NCI-H1048 (cell line): ENCODE measurements at regions not wholly inside any gene's neighbourhood (a gene's known extent, or its start where the extent isn't known, plus 50 kb on each side); places are given as distances from the start of the nearest gene placed in this dataset.
"Not testable (repeated sequence)": the region's sequence is repeated elsewhere in the genome, so short reads cannot be mapped to it uniquely, and the experiment has no call there.

Experiments used
- DNase-seq: peaks from one replicate; lab custom pipeline; 2025; lab: John Stamatoyannopoulos, UW

DNA sequence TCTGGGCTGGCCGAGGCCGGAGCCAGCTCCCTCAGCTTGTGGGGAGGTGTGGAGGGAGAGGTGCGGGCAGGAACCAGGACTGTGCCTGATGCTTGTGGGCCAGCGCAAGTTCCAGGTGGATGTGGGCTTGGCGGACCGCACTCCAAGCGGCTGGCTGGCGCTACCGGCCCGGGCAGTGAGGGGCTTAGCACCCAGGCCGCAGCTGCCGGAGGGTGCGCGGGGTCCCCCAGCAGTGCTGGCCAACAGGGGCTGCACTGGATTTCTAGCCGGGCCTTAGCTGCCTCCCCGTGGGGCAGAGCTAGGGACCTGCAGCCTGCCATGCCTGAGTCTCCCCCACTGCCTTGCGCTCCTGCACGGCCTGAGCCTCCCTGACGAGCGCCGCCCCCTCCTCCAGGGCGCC is 242.8 kb downstream of the CCSER2 start:
- DNase-seq: no peak

DNA sequence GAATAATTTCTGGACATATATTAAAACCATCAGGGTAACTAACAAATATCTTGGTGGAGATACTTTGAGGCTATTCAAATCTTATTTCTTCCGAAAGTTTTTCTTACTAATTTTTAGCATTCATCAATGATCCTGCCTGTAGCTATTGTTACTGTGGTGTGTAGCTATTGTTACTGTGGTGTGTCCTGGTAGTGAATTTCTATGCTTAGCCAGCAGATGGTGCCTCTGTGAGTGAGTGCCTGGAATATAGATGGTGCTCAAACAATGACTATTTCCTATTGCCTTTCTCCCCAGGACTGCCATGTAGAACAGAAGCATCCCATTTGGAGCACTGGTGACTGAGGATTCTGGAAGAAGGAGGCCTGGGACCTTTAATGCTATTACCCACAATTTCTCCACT is 245.7 kb downstream of the CCSER2 start:
- DNase-seq: no peak

DNA sequence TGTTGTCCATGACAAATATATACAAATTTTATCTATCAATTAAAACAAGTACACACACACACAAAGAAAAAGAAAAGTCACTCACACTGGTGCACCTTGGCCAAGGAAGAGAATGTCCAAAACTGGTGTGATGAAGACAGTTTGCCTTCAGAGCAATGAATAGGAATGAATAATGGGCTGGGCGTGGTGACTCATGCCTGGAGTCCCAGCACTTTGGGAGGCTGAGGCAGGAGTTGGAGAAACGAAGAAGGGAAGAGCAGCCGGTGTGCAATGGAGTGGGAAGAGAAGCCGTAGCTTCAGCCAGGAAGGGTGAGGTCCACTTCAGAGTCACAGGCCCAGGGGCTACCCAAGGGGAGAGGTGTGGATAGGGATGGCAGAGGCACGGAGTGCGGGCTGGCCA is 253.6 kb downstream of the CCSER2 start:
- DNase-seq: no peak

DNA sequence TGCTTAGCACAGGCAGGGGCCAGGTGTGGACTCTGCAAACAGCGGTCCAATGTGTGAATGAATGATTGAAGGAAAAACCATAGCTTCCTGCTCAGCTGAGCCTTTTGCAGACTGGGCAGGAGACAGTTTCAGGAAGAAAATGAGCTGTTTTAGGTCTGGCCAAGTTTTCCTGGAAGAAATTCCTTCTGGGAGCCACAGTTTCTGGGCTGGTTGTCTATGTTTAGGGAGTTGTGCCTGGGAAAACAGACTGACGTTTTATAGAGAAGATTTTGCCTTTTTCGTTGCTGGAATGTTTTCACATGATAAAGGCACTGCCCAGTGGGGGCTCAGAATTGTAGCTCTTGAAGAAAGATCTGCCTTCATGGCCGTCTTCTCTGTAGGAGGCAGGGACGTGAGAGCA is 255.1 kb downstream of the CCSER2 start:
- DNase-seq: no peak

DNA sequence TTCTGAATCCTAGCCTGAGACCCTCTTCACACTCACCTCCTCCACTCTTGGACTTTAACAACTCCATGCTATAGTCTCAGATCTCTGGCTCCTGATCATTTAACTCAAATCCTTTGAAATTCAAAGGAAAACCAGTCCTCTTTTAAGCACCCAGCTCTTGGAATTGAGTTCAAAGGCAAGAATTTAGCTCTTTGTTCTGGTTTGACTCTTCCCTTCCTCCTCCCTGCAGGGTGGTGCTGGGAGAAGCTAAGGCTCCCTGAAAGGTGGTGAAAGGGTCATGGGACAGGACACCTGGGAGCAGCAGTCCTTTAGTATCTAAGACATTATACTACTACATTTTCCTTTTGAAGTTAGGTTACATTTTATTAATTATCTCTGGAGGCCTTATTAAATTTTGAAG is 259.4 kb downstream of the CCSER2 start:
- DNase-seq: no peak

DNA sequence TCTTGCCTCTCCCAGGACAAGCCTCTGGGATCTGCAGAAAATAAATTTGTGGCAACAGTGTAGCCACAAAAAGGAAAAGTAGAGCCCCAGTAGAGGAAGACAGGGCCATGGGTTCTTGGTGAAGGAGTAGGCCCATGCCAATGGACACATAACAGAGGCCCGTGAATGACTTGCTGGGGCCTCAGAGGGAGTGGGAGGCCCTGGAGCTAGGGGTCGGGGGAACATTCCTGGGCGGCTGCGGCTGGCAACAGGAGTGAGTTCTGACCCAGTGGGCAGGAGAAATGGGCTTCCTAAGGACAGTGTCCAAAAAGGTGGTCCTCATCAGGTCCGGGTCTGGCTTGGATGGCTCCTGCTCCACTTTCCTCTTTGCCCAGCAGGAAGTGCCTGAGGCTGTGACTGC is 260.0 kb downstream of the CCSER2 start:
- DNase-seq: no peak

DNA sequence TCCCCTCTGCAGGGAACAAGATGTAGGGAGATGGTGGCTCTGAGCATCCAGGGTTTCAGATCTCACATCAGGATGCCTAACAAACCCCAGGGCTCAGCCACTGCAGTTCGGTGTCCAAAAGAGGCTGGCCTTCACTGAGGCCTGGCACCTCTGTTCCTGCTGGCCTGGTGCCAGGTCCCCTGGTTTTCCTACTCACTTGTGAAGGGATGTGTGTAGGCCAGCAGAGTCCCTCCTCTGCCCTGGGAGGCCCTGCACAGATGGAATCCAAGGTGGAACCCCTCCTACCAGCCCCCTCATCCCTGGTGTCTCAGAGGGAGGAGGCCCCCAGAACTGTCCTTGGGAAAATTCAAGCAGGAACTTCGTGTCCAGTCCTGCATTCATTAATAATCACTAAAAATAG is 260.6 kb downstream of the CCSER2 start:
- no peak for DNase-seq

DNA sequence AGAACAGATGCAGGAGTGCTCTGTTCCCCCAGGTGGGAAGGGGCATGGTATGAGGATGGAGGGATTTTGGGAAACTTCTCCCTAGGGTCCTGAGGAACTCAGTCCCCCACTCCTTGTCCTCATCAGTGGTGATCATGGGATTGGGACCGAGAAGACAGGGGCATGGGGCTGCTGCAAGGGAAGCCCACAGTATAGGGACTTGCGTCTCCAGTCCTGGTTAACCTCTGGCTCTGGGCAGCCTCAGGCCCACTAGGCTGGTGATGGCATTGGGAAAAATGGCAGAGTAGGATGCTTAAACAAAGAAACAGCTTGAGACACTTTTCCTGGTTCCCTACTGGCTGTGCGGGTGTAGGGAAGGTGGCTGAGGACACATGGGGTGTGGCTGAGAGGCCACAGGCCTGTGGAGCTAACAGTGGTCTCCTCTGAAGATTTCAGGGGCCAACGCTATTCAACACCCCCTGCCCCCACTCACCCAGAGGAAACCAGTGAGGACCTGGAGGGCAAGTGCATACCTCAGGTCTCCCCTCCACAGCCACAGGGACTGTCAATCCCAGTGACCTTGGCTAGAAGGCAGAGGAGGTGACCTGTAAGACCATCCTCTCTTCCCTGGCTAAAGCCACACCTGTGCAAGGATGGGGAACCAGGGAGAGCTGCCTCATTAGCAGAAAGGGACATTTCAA is 261.3 kb downstream of the CCSER2 start:
- no peak for DNase-seq

DNA sequence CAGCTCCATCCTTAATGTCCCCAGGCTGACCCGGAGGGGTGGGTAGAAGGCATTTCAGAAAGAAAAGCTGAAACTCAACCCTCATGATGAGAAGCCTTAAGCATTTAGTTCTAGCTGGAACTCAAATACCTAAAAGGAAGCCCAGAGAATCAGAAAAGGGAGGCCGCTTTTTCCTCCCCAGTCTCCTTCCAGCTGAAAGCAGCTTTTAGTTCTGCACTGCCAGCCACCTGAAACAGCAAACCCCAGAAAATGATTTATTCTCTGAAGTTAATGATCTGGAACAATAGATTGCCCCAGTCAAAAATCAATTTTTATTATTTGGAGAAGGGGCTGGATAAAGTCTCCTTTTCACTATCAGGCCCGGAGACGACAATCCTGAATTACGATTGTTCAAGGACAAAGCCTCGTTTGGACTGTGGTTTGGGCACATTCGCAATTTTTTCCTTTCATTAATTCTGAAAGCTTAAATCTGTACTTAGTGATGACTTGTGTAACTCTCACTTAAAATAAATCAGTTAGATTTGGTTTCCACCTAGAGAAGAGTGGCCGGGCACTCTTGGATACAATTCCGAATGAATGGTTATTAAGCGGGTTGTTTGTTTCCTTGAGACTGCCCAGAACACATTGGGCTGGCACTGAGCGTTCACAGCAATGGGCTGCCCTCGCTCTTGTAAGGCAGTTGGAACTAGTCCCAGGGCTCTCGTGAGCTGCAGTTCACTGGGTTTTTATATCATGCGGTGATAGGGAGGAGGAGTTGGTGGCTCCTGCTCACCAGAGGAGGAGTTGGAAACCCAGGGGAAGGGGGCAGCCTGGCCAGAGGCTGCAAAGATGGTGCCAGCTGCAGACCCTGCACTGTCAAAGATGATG is 262.2 kb downstream of the CCSER2 start:
- no peak for DNase-seq

DNA sequence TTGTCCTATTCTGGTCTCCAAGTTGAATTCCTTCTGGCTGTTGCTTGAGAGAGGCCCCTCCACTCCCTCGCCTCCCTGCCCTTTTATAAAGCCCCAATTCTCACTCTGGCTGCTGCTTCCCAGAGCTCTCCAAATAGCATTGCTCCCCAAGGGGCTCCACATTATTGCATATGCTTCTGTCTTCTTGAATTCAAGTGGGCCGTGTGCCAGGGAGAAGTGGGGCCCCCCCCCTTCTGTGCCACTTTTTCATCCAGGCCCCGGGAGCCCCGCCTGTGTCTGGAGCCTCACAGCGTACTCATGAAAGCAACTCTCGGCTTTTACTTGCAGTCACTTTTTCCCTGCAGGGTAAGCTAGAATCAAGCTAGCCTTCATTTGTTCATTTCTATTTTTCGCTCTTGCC is 265.1 kb downstream of the CCSER2 start:
- DNase-seq: no peak

DNA sequence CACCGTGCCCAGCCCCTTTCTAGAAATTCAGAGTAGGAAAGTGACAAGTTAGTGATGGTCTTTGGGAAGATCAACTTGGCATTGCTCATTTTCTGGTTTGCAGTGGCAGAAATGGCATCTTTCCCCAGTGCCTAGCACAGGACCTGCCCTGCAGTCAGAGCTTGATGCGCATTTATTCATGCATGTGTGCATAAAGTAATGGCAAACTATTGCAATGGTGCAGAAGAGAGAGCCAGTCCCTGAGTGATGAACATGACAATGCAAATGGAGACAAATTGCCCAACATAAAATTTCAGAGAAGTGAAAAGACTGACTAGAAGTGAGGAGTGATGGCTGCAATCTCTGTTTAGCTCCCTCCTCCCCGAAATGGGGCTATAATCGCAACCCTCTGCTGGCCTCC is 268.2 kb downstream of the CCSER2 start:
- DNase-seq: no peak

DNA sequence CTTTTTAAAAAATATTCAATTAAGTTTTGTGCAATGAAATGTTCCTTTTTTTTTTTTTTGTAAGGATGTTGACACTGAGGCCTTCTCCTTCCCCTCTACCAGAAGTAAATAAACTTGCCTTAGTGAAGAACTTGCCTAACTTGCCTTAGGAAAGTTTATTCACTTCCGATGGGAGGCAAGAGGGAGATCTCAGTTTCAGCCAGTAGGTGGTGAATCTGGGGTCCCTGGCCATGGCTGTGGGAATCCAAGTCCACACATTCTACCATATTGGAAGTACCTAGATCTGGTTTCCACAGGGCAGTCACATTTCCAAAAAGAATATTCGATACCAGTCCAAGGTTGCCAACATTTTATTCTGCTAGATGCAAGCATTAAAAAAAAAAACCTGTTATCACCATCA is 270.9 kb downstream of the CCSER2 start:
- DNase-seq: no peak

DNA sequence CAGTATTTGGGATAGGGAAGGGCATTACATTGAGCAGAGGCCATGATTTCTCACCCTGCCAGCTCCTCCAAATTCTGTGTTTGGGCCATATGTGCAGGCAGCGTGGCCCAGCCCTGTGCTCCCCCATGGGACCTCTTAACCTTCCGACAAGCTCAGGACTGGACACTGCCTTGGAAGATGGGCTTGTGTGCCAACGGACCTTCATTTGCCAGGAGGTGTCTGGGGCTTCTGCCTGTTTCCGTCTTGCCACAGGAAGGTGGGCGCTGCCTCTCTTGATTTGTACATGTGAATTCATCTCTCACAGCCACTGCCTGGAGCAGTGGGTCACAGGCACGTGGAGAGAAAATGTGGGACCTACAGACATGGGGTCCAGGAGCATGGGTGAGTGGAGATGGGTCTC is 272.6 kb downstream of the CCSER2 start:
- no peak for DNase-seq

DNA sequence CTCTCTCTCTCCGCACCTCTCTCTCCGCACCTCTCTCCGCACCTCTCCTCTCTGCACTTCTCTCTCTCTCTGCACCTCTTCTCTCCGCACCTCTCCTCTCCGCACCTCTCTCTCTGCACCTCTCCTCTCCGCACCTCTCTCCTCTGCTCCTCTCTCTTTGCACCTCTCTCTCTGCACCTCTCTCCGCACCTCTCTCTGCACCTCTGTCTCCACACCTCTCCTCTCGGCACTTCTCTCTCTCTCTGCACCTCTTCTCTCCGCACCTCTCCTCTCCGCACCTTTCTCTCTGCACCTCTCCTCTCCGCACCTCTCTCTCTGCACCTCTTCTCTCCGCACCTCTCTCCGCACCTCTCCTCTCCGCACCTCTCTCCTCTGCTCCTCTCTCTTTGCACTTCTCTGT is 274.2 kb downstream of the CCSER2 start:
- not testable (repeated sequence) for DNase-seq

DNA sequence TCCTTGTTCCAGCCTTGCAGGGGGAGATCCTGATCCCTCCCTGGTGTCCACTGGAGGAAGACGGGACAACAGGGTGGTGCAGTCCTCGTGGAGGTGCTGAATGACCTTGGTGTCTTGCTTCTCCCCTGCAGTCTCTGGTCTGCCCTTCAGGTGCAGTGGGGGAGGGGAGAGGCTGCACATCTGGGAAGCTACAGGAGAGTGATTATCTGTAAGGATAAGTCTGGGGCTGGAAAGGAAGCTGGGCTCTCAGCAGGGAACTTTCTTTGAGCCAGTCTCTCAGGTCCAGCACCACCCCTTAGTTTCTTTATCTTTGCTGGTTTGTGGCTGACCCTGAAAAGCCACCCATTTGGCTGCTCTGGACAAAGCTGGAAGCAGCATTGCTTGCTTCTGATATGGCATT is 275.6 kb downstream of the CCSER2 start:
- DNase-seq: no peak

DNA sequence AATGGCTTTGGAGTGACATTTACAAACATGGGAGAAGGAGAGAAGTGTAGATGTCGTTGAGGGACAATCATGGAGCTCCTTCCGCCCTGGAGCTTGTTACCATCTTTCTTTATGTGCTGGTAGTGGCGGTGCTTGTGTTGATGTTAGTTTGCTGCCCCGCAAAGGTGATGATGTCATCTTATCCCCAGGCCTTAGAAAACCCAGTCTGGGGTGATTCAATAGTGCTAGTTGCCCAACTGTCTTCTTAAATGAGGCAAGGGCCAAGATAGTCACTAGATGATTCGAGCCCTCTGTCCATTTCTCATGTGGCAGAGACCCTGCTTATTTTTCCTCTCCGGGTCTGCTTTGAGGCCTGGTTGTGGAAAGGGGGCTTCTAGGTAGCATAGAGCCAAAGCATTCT is 277.4 kb downstream of the CCSER2 start:
- no peak for DNase-seq

DNA sequence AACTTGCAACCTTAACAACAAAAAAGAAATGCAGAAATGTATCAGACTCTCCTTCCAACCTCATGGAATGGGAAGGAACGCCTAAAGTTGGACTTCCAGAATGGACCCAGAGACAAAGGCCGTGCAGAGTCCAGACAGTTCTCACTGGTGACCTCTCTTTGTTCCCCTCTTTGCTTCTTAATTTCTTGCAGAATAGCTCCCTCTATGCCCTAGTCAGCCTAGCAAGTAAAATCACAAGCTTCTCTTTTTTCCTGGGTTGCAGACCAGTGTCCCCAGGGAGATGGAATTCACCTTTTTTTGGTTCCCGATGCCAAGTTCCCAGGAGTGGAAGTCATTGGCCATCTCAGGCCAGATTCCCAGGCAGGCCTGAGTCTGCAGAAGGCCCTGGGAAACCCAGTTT is 278.0 kb downstream of the CCSER2 start:
- DNase-seq: no peak

DNA sequence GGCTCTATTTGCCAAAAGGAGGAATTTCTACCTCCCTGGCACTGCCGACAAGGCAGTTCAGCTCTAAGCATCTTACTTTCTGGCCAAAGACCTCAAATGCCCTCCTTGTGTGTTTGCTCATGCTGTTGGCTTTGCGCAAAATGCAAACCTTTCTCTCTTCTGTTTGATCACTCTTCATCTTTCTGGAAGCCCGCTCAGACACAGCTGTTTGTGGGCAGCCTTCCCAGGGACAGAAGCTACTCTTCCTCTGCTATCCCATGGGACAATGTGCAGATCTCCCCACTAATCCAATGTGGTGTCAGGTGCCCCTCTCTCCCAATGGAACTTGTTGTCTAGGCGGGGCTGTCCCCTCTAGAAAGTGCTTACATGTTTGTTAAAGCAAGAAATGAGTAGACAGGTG is 278.7 kb downstream of the CCSER2 start:
- DNase-seq: no peak

DNA sequence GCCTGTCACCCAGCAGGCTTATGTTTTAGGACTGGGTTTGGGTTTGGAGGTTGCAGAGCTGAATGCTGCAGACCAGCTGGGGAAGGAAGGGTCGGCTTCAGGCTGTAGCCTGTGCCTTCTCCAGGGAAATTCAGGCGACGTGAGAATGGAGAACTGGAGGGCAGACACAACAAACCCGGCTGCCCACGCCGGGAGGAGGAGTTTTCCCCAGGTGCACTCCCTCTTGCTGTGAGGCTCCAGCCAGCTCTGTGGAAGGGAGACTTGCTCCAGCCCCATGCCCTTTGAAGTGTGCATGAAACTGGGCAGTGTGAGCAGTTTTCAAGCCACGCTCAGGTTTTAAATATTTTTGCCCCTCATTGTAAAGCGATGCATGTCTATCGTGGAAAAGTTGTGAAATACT is 279.1 kb downstream of the CCSER2 start:
- DNase-seq: no peak

DNA sequence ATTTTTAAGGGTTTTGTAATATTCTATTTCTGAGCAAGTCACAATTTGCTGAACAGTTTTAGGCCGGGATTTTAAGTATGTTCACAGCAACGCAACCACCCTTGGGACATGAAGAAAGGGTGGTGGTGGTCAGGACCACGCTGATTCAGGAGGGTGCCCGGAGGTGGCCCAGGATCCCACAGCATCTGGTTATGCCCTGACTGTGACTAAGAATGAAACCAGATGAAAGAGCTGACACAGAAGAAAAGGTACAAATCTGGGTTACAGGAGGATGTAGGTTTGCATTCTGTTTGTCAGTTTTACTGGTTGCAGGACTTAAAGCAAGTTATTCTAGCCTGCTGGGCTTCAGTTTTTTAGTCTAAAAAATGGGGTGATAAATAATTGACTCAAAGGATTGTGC is 279.7 kb downstream of the CCSER2 start:
- no peak for DNase-seq

DNA sequence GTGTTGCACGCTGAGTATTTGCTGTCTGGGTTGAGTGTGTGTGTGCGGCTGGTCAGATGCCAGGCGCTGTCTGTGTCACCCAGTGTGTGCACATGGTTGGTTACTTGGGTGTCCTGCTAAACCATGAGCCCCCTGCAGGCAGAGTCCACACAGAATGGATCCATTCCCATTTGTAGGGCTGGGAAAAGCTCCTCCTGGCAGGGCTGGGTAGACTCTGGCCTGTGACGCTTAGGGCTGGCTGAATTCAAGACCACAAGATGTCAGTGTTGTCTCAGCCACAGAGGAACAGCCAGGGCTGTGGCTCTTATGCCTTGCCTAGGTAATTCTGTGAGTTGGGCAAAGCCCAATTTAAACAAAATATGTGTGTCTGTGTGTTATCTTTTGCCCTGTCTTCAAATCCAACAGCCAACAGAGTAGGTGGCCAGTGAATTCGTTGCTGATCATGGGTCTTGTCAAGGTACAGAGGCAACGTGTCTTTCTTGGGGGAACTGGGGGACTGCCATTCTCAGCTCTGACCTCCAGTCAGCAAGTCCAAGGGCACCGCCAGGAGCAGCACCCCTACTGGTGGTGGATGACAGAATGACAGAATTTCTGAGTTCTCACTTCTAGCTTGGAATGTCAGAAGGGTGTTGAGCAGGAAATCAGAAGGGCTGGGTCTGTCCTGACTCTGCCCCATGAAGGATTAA is 285.1 kb downstream of the CCSER2 start:
- DNase-seq: no peak

DNA sequence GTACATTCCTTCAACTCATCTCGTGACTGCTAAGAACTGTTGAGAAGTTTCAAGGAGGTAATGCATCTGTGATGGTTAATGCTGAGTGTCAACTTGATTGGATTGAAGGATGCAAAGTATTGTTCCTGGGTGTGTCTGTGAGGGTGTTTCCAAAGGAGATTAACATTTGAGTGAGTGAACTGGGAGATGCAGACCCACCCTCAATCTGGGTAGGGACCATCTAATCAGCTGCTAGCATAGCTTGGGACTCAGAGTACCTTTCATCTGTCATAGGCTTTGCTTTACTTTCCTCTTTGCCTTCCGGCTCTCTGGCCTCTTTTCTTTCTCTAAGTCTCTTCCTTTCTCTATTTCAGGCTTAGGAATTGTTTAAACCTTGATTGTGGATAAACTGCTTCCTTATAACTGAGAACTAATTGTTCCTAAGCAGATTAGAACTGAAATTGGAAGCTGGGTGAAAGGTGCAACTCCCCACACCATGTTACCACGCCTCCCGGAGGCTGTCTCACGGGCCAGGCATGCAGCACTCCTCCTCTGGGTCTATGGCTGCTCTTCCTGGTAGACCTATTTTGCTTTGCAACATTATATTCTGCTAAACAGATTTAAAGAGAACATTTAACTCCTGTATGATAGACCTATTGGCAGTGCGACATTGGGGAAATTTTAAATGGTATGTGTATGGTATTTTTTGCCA is 298.2 kb downstream of the CCSER2 start:
- DNase-seq: no peak

DNA sequence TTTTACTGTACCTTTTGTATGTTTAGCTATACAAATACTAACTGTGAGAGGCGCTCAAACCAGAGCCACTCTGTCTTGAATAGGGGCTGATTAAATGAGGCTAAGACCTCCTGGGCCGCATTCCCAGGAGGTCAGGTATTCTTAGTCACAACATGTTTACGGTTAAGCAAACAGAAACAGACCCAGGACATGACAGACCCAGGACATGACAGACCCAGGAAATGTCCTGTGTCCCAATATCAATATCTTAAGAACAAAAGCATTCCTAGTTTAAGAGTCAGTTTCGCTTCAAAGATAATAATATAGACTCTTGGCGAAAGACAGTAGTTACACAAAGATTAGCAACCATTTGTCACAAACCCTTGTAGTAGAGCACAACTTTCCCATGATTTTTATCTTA is 304.5 kb downstream of the CCSER2 start:
- no peak for DNase-seq
